ENCODE measurements at regions not wholly inside any gene's neighbourhood (a gene's known extent, or its start where the extent isn't known, plus 50 kb on each side); places are given as distances from the start of the nearest gene placed in this dataset.
"Not testable (repeated sequence)": the region's sequence is repeated elsewhere in the genome, so short reads cannot be mapped to it uniquely, and the experiment has no call there.

GRCh38 chr15:20045165-20045564, 496.4 kb downstream of the GOLGA6L6 start:
- not testable (repeated sequence) for H3K4me1 Mint-ChIP-seq; H3K9me3 Mint-ChIP-seq; H3K27ac Mint-ChIP-seq (ENCODE audit: low read depth); H3K36me3 Mint-ChIP-seq (ENCODE audit: insufficient read depth); H3K27me3 Mint-ChIP-seq; DNase-seq (ENCODE audit: low spot score in 2 of 2); ATAC-seq (replicated peaks; ENCODE audit: extremely low read depth, poor library complexity, severe bottlenecking); H3K4me3 Mint-ChIP-seq

- not testable (repeated sequence) for H3K36me3 Mint-ChIP-seq (ENCODE audit: insufficient read depth); H3K4me3 Mint-ChIP-seq; H3K27me3 Mint-ChIP-seq; ATAC-seq (replicated peaks; ENCODE audit: extremely low read depth, poor library complexity, severe bottlenecking); DNase-seq (ENCODE audit: low spot score in 2 of 2); H3K4me1 Mint-ChIP-seq; H3K9me3 Mint-ChIP-seq; H3K27ac Mint-ChIP-seq (ENCODE audit: low read depth)
These were observed 500.9 kb downstream of the GOLGA6L6 start for GRCh38 chr15:20040691-20041090.

- not testable (repeated sequence) for H3K9me3 Mint-ChIP-seq; H3K4me1 Mint-ChIP-seq; H3K27ac Mint-ChIP-seq (ENCODE audit: low read depth); H3K36me3 Mint-ChIP-seq (ENCODE audit: insufficient read depth); H3K4me3 Mint-ChIP-seq; H3K27me3 Mint-ChIP-seq; DNase-seq (ENCODE audit: low spot score in 2 of 2)
- ATAC-seq (replicated peaks; ENCODE audit: extremely low read depth, poor library complexity, severe bottlenecking) = peak; percentile 19
These were observed 516.6 kb downstream of the GOLGA6L6 start for GRCh38 chr15:20025040-20025439.

GRCh38 chr15:20022349-20022748, 519.3 kb downstream of the GOLGA6L6 start:
- H3K9me3 Mint-ChIP-seq; H3K27ac Mint-ChIP-seq (ENCODE audit: low read depth); H3K36me3 Mint-ChIP-seq (ENCODE audit: insufficient read depth); DNase-seq (ENCODE audit: low spot score in 2 of 2); H3K4me1 Mint-ChIP-seq; H3K27me3 Mint-ChIP-seq; ATAC-seq (replicated peaks; ENCODE audit: extremely low read depth, poor library complexity, severe bottlenecking); H3K4me3 Mint-ChIP-seq: not testable (repeated sequence)

- H3K9me3 Mint-ChIP-seq; H3K4me1 Mint-ChIP-seq; ATAC-seq (replicated peaks; ENCODE audit: extremely low read depth, poor library complexity, severe bottlenecking); H3K36me3 Mint-ChIP-seq (ENCODE audit: insufficient read depth); H3K4me3 Mint-ChIP-seq; H3K27me3 Mint-ChIP-seq; DNase-seq (ENCODE audit: low spot score in 2 of 2); H3K27ac Mint-ChIP-seq (ENCODE audit: low read depth): not testable (repeated sequence)
These were observed 520.2 kb downstream of the GOLGA6L6 start for GRCh38 chr15:20021351-20021750.

GRCh38 chr15:20020588-20020987, 521.0 kb downstream of the GOLGA6L6 start:
- ATAC-seq (replicated peaks; ENCODE audit: extremely low read depth, poor library complexity, severe bottlenecking); H3K4me1 Mint-ChIP-seq; H3K27ac Mint-ChIP-seq (ENCODE audit: low read depth); H3K36me3 Mint-ChIP-seq (ENCODE audit: insufficient read depth); H3K9me3 Mint-ChIP-seq; H3K4me3 Mint-ChIP-seq; DNase-seq (ENCODE audit: low spot score in 2 of 2); H3K27me3 Mint-ChIP-seq: not testable (repeated sequence)

- H3K4me3 Mint-ChIP-seq; ATAC-seq (replicated peaks; ENCODE audit: extremely low read depth, poor library complexity, severe bottlenecking); H3K4me1 Mint-ChIP-seq; H3K9me3 Mint-ChIP-seq; DNase-seq (ENCODE audit: low spot score in 2 of 2); H3K27me3 Mint-ChIP-seq; H3K36me3 Mint-ChIP-seq (ENCODE audit: insufficient read depth); H3K27ac Mint-ChIP-seq (ENCODE audit: low read depth): not testable (repeated sequence)
These were observed 521.8 kb downstream of the GOLGA6L6 start for GRCh38 chr15:20019758-20020157.

- not testable (repeated sequence) for H3K27me3 Mint-ChIP-seq; H3K9me3 Mint-ChIP-seq; ATAC-seq (replicated peaks; ENCODE audit: extremely low read depth, poor library complexity, severe bottlenecking); H3K4me1 Mint-ChIP-seq; H3K27ac Mint-ChIP-seq (ENCODE audit: low read depth); DNase-seq (ENCODE audit: low spot score in 2 of 2); H3K4me3 Mint-ChIP-seq; H3K36me3 Mint-ChIP-seq (ENCODE audit: insufficient read depth)
These were observed 524.0 kb downstream of the GOLGA6L6 start for GRCh38 chr15:20017581-20017980.

GRCh38 chr15:20016941-20017340, 524.7 kb downstream of the GOLGA6L6 start:
- H3K36me3 Mint-ChIP-seq (ENCODE audit: insufficient read depth); DNase-seq (ENCODE audit: low spot score in 2 of 2); H3K4me1 Mint-ChIP-seq; H3K27me3 Mint-ChIP-seq; H3K27ac Mint-ChIP-seq (ENCODE audit: low read depth); ATAC-seq (replicated peaks; ENCODE audit: extremely low read depth, poor library complexity, severe bottlenecking); H3K9me3 Mint-ChIP-seq; H3K4me3 Mint-ChIP-seq: not testable (repeated sequence)

GRCh38 chr15:20012837-20013236, 528.8 kb downstream of the GOLGA6L6 start:
- not testable (repeated sequence) for H3K36me3 Mint-ChIP-seq (ENCODE audit: insufficient read depth); H3K27ac Mint-ChIP-seq (ENCODE audit: low read depth); ATAC-seq (replicated peaks; ENCODE audit: extremely low read depth, poor library complexity, severe bottlenecking); H3K27me3 Mint-ChIP-seq; H3K4me3 Mint-ChIP-seq; H3K9me3 Mint-ChIP-seq; H3K4me1 Mint-ChIP-seq; DNase-seq (ENCODE audit: low spot score in 2 of 2)

- H3K27ac Mint-ChIP-seq (ENCODE audit: low read depth); H3K4me3 Mint-ChIP-seq; H3K36me3 Mint-ChIP-seq (ENCODE audit: insufficient read depth); DNase-seq (ENCODE audit: low spot score in 2 of 2); H3K27me3 Mint-ChIP-seq; H3K9me3 Mint-ChIP-seq; H3K4me1 Mint-ChIP-seq; ATAC-seq (replicated peaks; ENCODE audit: extremely low read depth, poor library complexity, severe bottlenecking): not testable (repeated sequence)
These were observed 530.8 kb downstream of the GOLGA6L6 start for GRCh38 chr15:20010759-20011158.

- H3K4me1 Mint-ChIP-seq; H3K9me3 Mint-ChIP-seq; H3K27ac Mint-ChIP-seq (ENCODE audit: low read depth); H3K36me3 Mint-ChIP-seq (ENCODE audit: insufficient read depth); H3K4me3 Mint-ChIP-seq; DNase-seq (ENCODE audit: low spot score in 2 of 2); H3K27me3 Mint-ChIP-seq; ATAC-seq (replicated peaks; ENCODE audit: extremely low read depth, poor library complexity, severe bottlenecking): not testable (repeated sequence)
These were observed 532.0 kb downstream of the GOLGA6L6 start for GRCh38 chr15:20009619-20010018.

GRCh38 chr15:20007338-20007737, 534.3 kb downstream of the GOLGA6L6 start:
- H3K27ac Mint-ChIP-seq (ENCODE audit: low read depth); ATAC-seq (replicated peaks; ENCODE audit: extremely low read depth, poor library complexity, severe bottlenecking); H3K27me3 Mint-ChIP-seq; H3K36me3 Mint-ChIP-seq (ENCODE audit: insufficient read depth); DNase-seq (ENCODE audit: low spot score in 2 of 2); H3K4me3 Mint-ChIP-seq; H3K9me3 Mint-ChIP-seq; H3K4me1 Mint-ChIP-seq: not testable (repeated sequence)

- H3K9me3 Mint-ChIP-seq; DNase-seq (ENCODE audit: low spot score in 2 of 2); H3K36me3 Mint-ChIP-seq (ENCODE audit: insufficient read depth); ATAC-seq (replicated peaks; ENCODE audit: extremely low read depth, poor library complexity, severe bottlenecking); H3K27ac Mint-ChIP-seq (ENCODE audit: low read depth); H3K4me3 Mint-ChIP-seq; H3K27me3 Mint-ChIP-seq; H3K4me1 Mint-ChIP-seq: not testable (repeated sequence)
These were observed 538.1 kb downstream of the GOLGA6L6 start for GRCh38 chr15:20003471-20003870.
